ENCODE measurements at regions not wholly inside any gene's neighbourhood (a gene's known extent, or its start where the extent isn't known, plus 50 kb on each side); places are given as distances from the start of the nearest gene placed in this dataset.

DNA sequence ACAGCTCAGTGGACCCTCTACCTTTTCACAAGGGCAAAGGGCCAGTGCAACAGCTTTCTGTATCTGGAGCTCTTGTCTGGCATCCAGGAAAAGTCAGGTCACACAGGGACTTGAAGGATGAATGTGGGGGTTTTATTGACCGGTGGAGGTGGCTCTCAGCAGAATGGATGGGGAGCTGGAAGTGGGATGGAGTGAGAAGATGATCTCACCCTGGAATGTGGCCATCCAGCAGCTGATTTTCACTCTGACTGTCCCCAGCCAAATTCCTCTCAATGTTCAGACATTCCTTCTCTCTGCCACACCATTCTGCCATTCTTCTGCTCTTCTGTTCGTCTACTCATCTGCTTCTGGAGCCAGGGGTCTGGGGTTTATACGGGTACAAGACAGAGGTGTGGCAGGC lies 1119.9 kb downstream of the TAF11L14 start:
- Mint-ChIP-seq H3K4me1 (no peaks in the 10 kb centered on the region), H3K27ac (no peak overlapping the region), H3K9me3 (no peaks in the 10 kb centered on the region), H3K27me3 (ENCODE audit: low read depth) (no peaks in the 10 kb centered on the region), H3K36me3 (ENCODE audit: low read depth) (no peaks in the 10 kb centered on the region), H3K4me3 (no peak overlapping the region)
- TF ChIP-seq CTCF (IDR thresholded peaks at IDR 0.05; ENCODE audit: unreplicated experiment in 3 of 3): no peak

- no peak for TF ChIP-seq CTCF (IDR thresholded peaks at IDR 0.05; ENCODE audit: unreplicated experiment in 3 of 3)
- H3K27ac Mint-ChIP-seq: no peak overlapping the region
- H3K27me3 Mint-ChIP-seq (ENCODE audit: low read depth): no peaks in the 10 kb centered on the region
- no peaks in the 10 kb centered on the region for H3K4me1 Mint-ChIP-seq
- no peaks in the 10 kb centered on the region for H3K9me3 Mint-ChIP-seq
- H3K36me3 Mint-ChIP-seq (ENCODE audit: low read depth): no peaks in the 10 kb centered on the region
- no peak overlapping the region for H3K4me3 Mint-ChIP-seq
Measured at GRCh38 chr5:18761801-18762200, 1127.5 kb downstream of the TAF11L14 start.

- TF ChIP-seq CTCF (IDR thresholded peaks at IDR 0.05; ENCODE audit: unreplicated experiment in 3 of 3): no peak
- H3K4me3 Mint-ChIP-seq: no peak overlapping the region
- no peaks in the 10 kb centered on the region for H3K9me3 Mint-ChIP-seq
- no peaks in the 10 kb centered on the region for H3K4me1 Mint-ChIP-seq
- H3K36me3 Mint-ChIP-seq (ENCODE audit: low read depth): no peaks in the 10 kb centered on the region
- H3K27me3 Mint-ChIP-seq (ENCODE audit: low read depth): peaks cover 4% of the 10 kb centered on the region
- H3K27ac Mint-ChIP-seq: no peak overlapping the region
Measured at GRCh38 chr5:18764161-18764560, 1129.9 kb downstream of the TAF11L14 start.

DNA sequence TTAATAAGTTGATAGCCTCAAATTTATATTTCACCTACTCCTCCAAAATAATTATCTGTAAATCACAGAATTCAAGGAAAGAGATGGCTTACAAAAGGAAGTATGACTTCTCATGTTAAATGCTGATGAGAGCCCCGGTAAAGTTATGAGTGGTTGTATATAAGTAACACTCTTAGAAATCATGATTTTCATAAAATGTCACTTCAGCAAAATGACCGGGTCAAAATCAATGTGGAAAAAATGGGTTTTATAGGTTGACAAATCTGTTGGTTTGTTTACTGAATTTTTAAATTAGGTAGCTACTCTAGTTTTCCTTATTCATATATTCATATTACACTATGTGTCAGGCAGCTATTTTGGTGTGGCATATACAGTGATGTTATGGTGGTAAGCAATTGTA lies 1131.0 kb downstream of the TAF11L14 start:
- no peak overlapping the region for H3K27ac Mint-ChIP-seq
- H3K27me3 Mint-ChIP-seq (ENCODE audit: low read depth): peaks cover 4% of the 10 kb centered on the region
- H3K9me3 Mint-ChIP-seq: no peaks in the 10 kb centered on the region
- H3K36me3 Mint-ChIP-seq (ENCODE audit: low read depth): no peaks in the 10 kb centered on the region
- H3K4me1 Mint-ChIP-seq: no peaks in the 10 kb centered on the region
- H3K4me3 Mint-ChIP-seq: no peak overlapping the region
- TF ChIP-seq CTCF (IDR thresholded peaks at IDR 0.05; ENCODE audit: unreplicated experiment in 3 of 3): no peak

GRCh38 chr5:18771097-18771610 lies 1136.9 kb downstream of the TAF11L14 start:
- H3K36me3 Mint-ChIP-seq (ENCODE audit: low read depth): no peaks in the 10 kb centered on the region

More at GRCh38 chr5:18771097-18771610, 1136.9 kb downstream of the TAF11L14 start:
- Mint-ChIP-seq H3K27me3 (ENCODE audit: low read depth) (peaks cover 4% of the 10 kb centered on the region), H3K4me1 (no peaks in the 10 kb centered on the region), H3K9me3 (no peaks in the 10 kb centered on the region), H3K4me3 (no peak overlapping the region), H3K27ac (no peak overlapping the region)
- TF ChIP-seq CTCF (IDR thresholded peaks at IDR 0.05; ENCODE audit: unreplicated experiment in 3 of 3): no peak
